ENCODE measurements at regions not wholly inside any gene's neighbourhood (a gene's known extent, or its start where the extent isn't known, plus 50 kb on each side); places are given as distances from the start of the nearest gene placed in this dataset.

DNA sequence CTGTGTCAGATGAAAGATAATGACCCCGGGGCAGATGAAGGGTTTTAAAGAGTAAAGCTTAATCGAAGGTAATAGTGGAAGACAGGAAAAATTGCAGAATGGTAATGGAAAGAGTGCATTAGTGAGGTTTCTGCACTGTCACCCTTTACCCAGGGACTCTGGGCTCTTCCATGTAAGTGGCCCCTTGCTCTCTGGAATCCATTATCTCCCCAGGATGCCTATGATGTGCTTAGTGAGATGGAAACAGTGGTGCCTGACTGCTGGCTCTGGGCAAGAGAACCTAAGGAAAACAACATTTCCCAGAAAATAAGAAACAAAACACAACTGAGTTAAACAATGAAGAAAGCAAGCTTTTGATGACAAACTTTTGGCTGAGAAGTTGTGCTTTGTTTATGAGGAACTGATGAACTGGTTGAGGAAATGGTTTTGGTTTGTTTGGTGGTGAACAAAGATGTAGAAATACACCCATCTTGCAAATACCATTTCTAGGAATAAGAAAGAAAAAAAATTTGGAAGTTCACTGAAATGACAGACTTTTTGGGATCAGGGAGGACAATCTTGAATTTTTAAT lies 119.9 kb upstream of the RASGRP1 start:
- Histone ChIP-seq H3K9me3 (no peaks in the 10 kb centered on the region), H3K4me3 (no peak overlapping the region), H3K4me1 (no peaks in the 10 kb centered on the region), H3K27me3 (no peaks in the 10 kb centered on the region), H3K27ac (no peak overlapping the region), H3K36me3 (no peaks in the 10 kb centered on the region)
- DNase-seq: no peak
- intact Hi-C loops (cut with DNase I; ENCODE audit: low total_unique reads): loop anchor here (5.0 kb wide), 1 partner anchor 212 kb away; no protein-coding TSS in a partner anchor
- no peak for TF ChIP-seq CTCF (IDR thresholded peaks at IDR 0.05)

DNA sequence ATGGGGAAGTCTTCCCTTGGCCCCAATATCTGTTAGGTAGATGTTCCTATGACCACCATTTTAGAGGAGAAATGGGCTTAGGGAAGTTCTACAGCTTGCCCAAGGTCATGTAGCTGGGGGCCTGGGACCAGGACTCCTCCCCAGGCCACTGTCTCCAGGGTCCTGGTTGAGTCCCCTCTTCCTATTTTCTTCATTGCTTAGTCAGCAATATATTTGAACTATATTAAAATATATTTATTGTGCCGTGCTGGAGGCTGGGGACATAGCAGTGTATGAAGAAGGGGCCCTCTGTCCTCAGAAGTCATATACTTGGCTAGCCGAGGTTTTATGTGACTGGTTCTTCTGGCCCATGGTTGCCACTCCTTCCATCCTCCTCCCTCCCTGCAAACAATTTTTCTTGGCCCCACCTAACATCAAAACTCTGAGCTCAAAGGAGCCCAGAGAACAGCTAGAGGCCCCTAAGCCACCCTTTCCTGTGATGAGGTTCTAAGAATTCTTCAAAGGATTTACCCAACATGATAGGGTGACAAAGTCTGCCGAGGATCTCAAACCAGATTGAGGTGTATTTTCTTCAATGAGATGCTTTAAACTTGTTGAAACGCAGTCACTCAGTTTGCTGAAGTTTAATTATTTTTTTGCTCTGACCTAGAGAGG lies 121.2 kb upstream of the RASGRP1 start:
- Histone ChIP-seq H3K4me3 (no peak overlapping the region), H3K27me3 (no peaks in the 10 kb centered on the region), H3K27ac (no peak overlapping the region), H3K36me3 (no peaks in the 10 kb centered on the region), H3K9me3 (no peaks in the 10 kb centered on the region), H3K4me1 (no peaks in the 10 kb centered on the region)
- no peak for TF ChIP-seq CTCF (IDR thresholded peaks at IDR 0.05)
- intact Hi-C loops (cut with DNase I; ENCODE audit: low total_unique reads): loop anchor here (5.0 kb wide), 1 partner anchor 214 kb away; no protein-coding TSS in a partner anchor
- DNase-seq: no peak

DNA sequence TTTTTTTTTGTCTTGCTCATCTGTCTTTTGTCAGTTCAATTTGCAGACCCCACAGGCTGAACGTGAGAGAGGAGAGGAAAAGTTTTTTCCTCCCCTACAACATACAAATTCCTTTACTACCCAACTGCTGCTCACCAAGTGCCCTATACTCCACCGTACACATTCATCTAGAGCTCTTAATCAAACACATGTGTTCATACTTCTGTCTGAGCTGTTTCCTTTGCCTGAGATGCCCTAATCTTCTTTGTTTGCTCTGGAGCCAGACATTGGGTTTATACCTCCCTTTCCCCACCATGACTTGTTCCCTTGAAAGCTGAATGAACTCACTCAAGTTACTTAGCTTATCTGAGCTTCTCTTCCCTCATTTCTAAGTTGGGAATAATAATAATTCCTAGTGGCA lies 122.7 kb upstream of the RASGRP1 start:
- Histone ChIP-seq H3K4me1 (peaks cover 0 to 11% (median 0%) of the 10 kb centered on the region in 4 donors), H3K4me3 (no peak overlapping the region), H3K9me3 (no peaks in the 10 kb centered on the region), H3K36me3 (no peaks in the 10 kb centered on the region), H3K27ac (no peak overlapping the region), H3K27me3 (no peaks in the 10 kb centered on the region)
- DNase-seq: no peak
- intact Hi-C loops (cut with DNase I; ENCODE audit: low total_unique reads): loop anchor here (5.0 kb wide), 1 partner anchor 215 kb away; no protein-coding TSS in a partner anchor
- TF ChIP-seq CTCF (IDR thresholded peaks at IDR 0.05): no peak

DNA sequence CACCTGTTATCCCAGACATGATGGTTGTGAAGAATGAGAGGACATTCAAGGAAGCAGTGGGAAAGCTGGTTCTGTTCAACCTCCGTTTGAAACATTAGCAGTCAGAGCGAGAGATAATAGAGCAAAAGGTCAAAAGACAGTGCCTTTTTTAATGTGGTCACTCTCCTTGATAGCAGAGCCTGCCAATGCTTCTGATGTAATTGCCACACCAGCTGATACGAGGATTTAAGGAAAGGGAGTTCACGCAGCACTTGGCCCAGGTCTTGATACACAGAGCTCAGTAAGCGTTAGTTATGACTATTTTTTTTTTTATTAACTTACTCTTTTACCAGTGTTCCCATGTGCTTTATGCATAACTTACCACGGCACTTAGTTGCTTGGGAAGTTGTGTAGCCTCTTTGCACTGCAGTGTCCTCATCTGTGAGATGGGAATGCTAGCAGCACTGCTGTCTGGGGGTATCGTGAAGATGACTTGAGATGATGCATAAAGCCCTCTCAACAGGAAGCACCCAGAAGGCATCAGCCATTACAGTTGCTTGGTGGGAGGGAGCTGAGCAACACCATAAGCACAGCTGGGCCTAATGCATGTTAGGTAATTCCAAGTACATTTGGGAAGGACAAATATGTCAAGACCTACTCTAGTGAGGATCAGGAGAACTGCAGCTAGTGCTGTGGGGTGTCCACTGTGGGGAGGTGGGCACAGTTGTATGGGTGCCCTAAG lies 123.3 kb upstream of the RASGRP1 start:
- TF ChIP-seq CTCF (IDR thresholded peaks at IDR 0.05): no peak
- Histone ChIP-seq H3K9me3 (no peaks in the 10 kb centered on the region), H3K27ac (no peak overlapping the region), H3K27me3 (no peaks in the 10 kb centered on the region), H3K4me1 (peaks cover 0 to 11% (median 0%) of the 10 kb centered on the region in 4 donors), H3K4me3 (no peak overlapping the region), H3K36me3 (no peaks in the 10 kb centered on the region)
- no peak for DNase-seq
- intact Hi-C loops (cut with DNase I; ENCODE audit: low total_unique reads): loop anchor here (5.0 kb wide), 1 partner anchor 216 kb away; no protein-coding TSS in a partner anchor

- no peak for TF ChIP-seq CTCF (IDR thresholded peaks at IDR 0.05)
- H3K36me3 ChIP-seq: no peaks in the 10 kb centered on the region
- H3K4me1 ChIP-seq: peaks cover 0 to 11% (median 0%) of the 10 kb centered on the region in 4 donors
- no peaks in the 10 kb centered on the region for H3K9me3 ChIP-seq
- H3K4me3 ChIP-seq: no peak overlapping the region
- DNase-seq: no peak
- intact Hi-C loops (cut with DNase I; ENCODE audit: low total_unique reads): loop anchor here (5.0 kb wide), 1 partner anchor 216 kb away; no protein-coding TSS in a partner anchor
- no peak overlapping the region for H3K27ac ChIP-seq
- no peaks in the 10 kb centered on the region for H3K27me3 ChIP-seq
Measured at GRCh38 chr15:38688761-38689160, 124.1 kb upstream of the RASGRP1 start.
